Liver (tissue), 8 donors: ENCODE measurements at regions not wholly inside any gene's neighbourhood (a gene's known extent, or its start where the extent isn't known, plus 50 kb on each side); places are given as distances from the start of the nearest gene placed in this dataset.

Experiments used
- DNase-seq: peaks from one replicate; pipeline ENCODE4 v3.0.0-alpha.2; 2017; ENCODE audit warnings: low spot score
- H3K27ac ChIP-seq, 2 donors: one replicate each; pipeline ENCODE4 v1.7.0; 2013; ENCODE audit warnings: inconsistent platforms in 2 of 2, low read length in 2 of 2, control low read depth in 1 of 2, low read depth in 1 of 2, mild to moderate bottlenecking in 1 of 2
- H3K27me3 ChIP-seq, 4 donors: one replicate each; pipeline versions ENCODE4 v1.6.1 to v1.7.0; 2013; ENCODE audit warnings: low read length in 3 of 4, inconsistent platforms in 1 of 4, mild to moderate bottlenecking in 1 of 4, moderate library complexity in 1 of 4; ENCODE audit not compliant: control insufficient read depth in 4 of 4, insufficient read depth in 4 of 4
- H3K36me3 ChIP-seq, 4 donors: one replicate each; pipeline versions ENCODE4 v1.6.1 to v1.7.0; 2013; ENCODE audit warnings: low read length in 3 of 4, mild to moderate bottlenecking in 3 of 4, low read depth in 1 of 4, moderate library complexity in 1 of 4; ENCODE audit not compliant: control insufficient read depth in 4 of 4, insufficient read depth in 3 of 4
- H3K4me1 ChIP-seq, 4 donors: one replicate each; pipeline versions ENCODE4 v1.6.1 to v1.7.0; 2013; ENCODE audit warnings: low read length in 3 of 4, mild to moderate bottlenecking in 3 of 4, moderate library complexity in 1 of 4; ENCODE audit not compliant: control insufficient read depth in 4 of 4, insufficient read depth in 4 of 4
- H3K4me3 ChIP-seq, 3 donors: one replicate each; pipeline versions ENCODE4 v1.6.1 to v1.7.0; 2013; ENCODE audit warnings: low read length in 3 of 3, control low read depth in 1 of 3, low read depth in 1 of 3, mild to moderate bottlenecking in 1 of 3
- H3K9ac ChIP-seq, 2 donors: one replicate each; pipeline ENCODE4 v1.7.0; 2013; ENCODE audit warnings: low read length in 2 of 2, mild to moderate bottlenecking in 2 of 2, moderate library complexity in 2 of 2, control low read depth in 1 of 2, low read depth in 1 of 2
- H3K9me3 ChIP-seq, 4 donors: one replicate each; pipeline versions ENCODE4 v1.6.1 to v1.7.0; 2013; ENCODE audit warnings: low read length in 3 of 4; ENCODE audit not compliant: control insufficient read depth in 4 of 4
- EGR1 ChIP-seq, 2 donors: IDR thresholded peaks; 2 replicates each; pipeline ENCODE4 v1.6.1; 2016 to 2018; ENCODE audit warnings: antibody characterized with exemption in 2 of 2, low read depth in 2 of 2
- FOXA1 ChIP-seq: IDR thresholded peaks from 2 replicates; pipeline ENCODE4 v1.6.1; 2016; ENCODE audit warnings: antibody characterized with exemption
- FOXA2 ChIP-seq: IDR thresholded peaks from 2 replicates; pipeline ENCODE4 v1.6.1; 2016; ENCODE audit warnings: antibody characterized with exemption
- GABPA ChIP-seq, 2 donors: IDR thresholded peaks in 1 of 2; conservative IDR thresholded peaks in 1 of 2; 2 replicates each; pipeline ENCODE4 v1.6.1; 2016; ENCODE audit warnings: antibody characterized with exemption in 2 of 2, mild to moderate bottlenecking in 1 of 2, moderate library complexity in 1 of 2
- HNF4A ChIP-seq, 2 donors: conservative IDR thresholded peaks; 2 replicates each; pipeline ENCODE4 v1.6.1; 2016; ENCODE audit warnings: antibody characterized with exemption in 2 of 2, mild to moderate bottlenecking in 2 of 2
- HNF4G ChIP-seq: IDR thresholded peaks from 2 replicates; pipeline ENCODE4 v1.6.1; 2016; ENCODE audit warnings: antibody characterized with exemption
- JUND ChIP-seq, 2 donors: IDR thresholded peaks; 2 replicates each; pipeline ENCODE4 v1.6.1; 2016; ENCODE audit warnings: antibody characterized with exemption in 2 of 2
- NR2F2 ChIP-seq: IDR thresholded peaks from 2 replicates; pipeline ENCODE4 v1.6.1; 2016; ENCODE audit warnings: antibody characterized with exemption
- RAD21 ChIP-seq, 2 donors: IDR thresholded peaks; 2 replicates each; pipeline ENCODE4 v1.6.1; 2016; ENCODE audit warnings: antibody characterized with exemption in 2 of 2, mild to moderate bottlenecking in 2 of 2
- RXRA ChIP-seq, 2 donors: IDR thresholded peaks; 2 replicates each; pipeline ENCODE4 v1.6.1; 2017 to 2018; ENCODE audit warnings: antibody characterized with exemption in 2 of 2, mild to moderate bottlenecking in 1 of 2
- SP1 ChIP-seq: IDR thresholded peaks from 2 replicates; pipeline ENCODE4 v1.6.1; 2018; ENCODE audit warnings: antibody characterized with exemption, mild to moderate bottlenecking
- TAF1 ChIP-seq: conservative IDR thresholded peaks from 2 replicates; pipeline ENCODE4 v1.6.1; 2016; ENCODE audit warnings: antibody characterized with exemption, mild to moderate bottlenecking
- YY1 ChIP-seq: IDR thresholded peaks from 2 replicates; pipeline ENCODE4 v1.6.1; 2016; ENCODE audit warnings: antibody characterized with exemption, mild to moderate bottlenecking
- WGBS: extraction: QIAGEN DNeasy Blood & Tissue Kit; methylation state at CpG from one replicate; pipeline ENCODE4 v1.1.7; 2013; 5-methylcytosine and 5-hydroxymethylcytosine counted together
- TF ChIP-seq, protein P1 (sequence below): fragments of 150-350 bp; IDR thresholded peaks from 2 replicates; pipeline ENCODE4 v1.5.1; 2017; ENCODE audit warnings: improper control_type of control experiment, low read depth, low read length; ENCODE audit not compliant: missing input control
- TF ChIP-seq, protein P2 (sequence below): IDR thresholded peaks from 2 replicates; pipeline ENCODE4 v1.6.1; 2016; ENCODE audit warnings: antibody characterized with exemption, mild to moderate bottlenecking
- TF ChIP-seq, protein P3 (sequence below): IDR thresholded peaks from 2 replicates; pipeline ENCODE4 v1.6.1; 2016; ENCODE audit warnings: antibody characterized with exemption
- TF ChIP-seq, protein P4 (sequence below): IDR thresholded peaks from 2 replicates; pipeline ENCODE4 v1.6.1; 2016; ENCODE audit warnings: antibody characterized with exemption
- TF ChIP-seq, protein P5 (sequence below): IDR thresholded peaks from 2 replicates; pipeline ENCODE4 v1.6.1; 2016; ENCODE audit warnings: antibody characterized with exemption
- donor health status: healthy.
- donor health status: healthy.
- donor health status: healthy.
- donor health status: healthy.
- donor health status: healthy.

DNA sequence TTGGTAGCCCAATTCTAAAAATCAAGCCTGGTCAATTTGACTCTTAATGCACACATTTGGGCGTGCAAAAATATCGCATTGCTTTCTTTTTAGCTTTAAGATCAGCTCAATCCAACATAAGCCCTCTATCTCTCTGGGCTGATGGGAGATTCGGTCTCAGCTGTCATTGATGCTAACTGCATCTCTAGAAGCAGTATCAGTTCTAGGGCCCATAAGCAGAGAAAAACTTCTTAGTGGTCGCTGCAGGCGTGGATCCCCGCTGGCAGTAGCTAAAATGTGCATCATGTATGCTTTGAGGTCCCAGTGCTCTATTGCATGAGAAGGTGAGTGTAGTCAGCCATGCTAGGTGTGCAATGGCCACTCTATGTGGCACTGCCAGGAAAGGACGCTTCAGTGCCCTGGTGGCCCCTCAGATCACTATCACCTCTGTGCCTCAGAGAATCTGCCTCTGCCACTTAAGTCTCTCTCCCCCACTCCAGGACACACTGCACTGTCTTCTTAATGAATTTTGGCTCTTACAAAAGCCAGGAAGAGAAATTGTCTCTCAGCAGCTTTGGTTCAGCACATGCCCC is 79.7 kb upstream of the GADD45A start (continued):
- TF ChIP-seq, protein P1, sequence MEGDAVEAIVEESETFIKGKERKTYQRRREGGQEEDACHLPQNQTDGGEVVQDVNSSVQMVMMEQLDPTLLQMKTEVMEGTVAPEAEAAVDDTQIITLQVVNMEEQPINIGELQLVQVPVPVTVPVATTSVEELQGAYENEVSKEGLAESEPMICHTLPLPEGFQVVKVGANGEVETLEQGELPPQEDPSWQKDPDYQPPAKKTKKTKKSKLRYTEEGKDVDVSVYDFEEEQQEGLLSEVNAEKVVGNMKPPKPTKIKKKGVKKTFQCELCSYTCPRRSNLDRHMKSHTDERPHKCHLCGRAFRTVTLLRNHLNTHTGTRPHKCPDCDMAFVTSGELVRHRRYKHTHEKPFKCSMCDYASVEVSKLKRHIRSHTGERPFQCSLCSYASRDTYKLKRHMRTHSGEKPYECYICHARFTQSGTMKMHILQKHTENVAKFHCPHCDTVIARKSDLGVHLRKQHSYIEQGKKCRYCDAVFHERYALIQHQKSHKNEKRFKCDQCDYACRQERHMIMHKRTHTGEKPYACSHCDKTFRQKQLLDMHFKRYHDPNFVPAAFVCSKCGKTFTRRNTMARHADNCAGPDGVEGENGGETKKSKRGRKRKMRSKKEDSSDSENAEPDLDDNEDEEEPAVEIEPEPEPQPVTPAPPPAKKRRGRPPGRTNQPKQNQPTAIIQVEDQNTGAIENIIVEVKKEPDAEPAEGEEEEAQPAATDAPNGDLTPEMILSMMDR, result no peak
- TF ChIP-seq HNF4G (no peak), SP1 (no peak)

DNA sequence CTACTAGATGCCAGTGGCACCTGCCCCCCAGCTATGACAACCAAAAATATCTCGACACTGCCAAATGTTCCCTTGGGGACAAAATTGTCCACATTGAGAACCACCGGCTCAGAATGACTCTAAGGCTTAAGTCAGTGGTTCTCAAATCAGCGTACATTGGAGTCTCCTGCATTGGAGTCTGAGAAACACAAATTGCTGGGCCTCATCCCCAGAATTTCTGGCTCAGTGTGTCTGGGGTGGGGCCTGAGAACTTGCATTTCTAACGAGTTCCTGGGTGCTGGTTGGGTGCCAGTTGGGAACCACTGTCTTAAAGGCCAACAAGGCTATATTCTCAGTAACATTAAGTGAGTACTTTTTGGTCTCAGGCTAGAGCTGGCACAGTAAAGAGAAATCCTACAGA is 77.7 kb upstream of the GADD45A start:
- Histone ChIP-seq H3K27ac (no peak overlapping the region), H3K4me1 (no peaks in the 10 kb centered on the region), H3K9ac (no peak overlapping the region), H3K9me3 (no peaks in the 10 kb centered on the region), H3K27me3 (no peaks in the 10 kb centered on the region), H3K36me3 (no peaks in the 10 kb centered on the region), H3K4me3 (no peak overlapping the region)
- TF ChIP-seq NR2F2 (no peak), TAF1 (no peak), HNF4G (no peak), FOXA2 (no peak), SP1 (no peak), RAD21 (IDR thresholded peaks at IDR 0.05) (no peak), JUND (IDR thresholded peaks at IDR 0.05) (no peak), HNF4A (conservative IDR thresholded peaks at IDR 0.05) (no peak), FOXA1 (no peak)
- TF ChIP-seq, protein P2, sequence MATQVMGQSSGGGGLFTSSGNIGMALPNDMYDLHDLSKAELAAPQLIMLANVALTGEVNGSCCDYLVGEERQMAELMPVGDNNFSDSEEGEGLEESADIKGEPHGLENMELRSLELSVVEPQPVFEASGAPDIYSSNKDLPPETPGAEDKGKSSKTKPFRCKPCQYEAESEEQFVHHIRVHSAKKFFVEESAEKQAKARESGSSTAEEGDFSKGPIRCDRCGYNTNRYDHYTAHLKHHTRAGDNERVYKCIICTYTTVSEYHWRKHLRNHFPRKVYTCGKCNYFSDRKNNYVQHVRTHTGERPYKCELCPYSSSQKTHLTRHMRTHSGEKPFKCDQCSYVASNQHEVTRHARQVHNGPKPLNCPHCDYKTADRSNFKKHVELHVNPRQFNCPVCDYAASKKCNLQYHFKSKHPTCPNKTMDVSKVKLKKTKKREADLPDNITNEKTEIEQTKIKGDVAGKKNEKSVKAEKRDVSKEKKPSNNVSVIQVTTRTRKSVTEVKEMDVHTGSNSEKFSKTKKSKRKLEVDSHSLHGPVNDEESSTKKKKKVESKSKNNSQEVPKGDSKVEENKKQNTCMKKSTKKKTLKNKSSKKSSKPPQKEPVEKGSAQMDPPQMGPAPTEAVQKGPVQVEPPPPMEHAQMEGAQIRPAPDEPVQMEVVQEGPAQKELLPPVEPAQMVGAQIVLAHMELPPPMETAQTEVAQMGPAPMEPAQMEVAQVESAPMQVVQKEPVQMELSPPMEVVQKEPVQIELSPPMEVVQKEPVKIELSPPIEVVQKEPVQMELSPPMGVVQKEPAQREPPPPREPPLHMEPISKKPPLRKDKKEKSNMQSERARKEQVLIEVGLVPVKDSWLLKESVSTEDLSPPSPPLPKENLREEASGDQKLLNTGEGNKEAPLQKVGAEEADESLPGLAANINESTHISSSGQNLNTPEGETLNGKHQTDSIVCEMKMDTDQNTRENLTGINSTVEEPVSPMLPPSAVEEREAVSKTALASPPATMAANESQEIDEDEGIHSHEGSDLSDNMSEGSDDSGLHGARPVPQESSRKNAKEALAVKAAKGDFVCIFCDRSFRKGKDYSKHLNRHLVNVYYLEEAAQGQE, result no peak
- TF ChIP-seq, protein P3, sequence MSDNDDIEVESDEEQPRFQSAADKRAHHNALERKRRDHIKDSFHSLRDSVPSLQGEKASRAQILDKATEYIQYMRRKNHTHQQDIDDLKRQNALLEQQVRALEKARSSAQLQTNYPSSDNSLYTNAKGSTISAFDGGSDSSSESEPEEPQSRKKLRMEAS, result no peak
- TF ChIP-seq, protein P4, sequence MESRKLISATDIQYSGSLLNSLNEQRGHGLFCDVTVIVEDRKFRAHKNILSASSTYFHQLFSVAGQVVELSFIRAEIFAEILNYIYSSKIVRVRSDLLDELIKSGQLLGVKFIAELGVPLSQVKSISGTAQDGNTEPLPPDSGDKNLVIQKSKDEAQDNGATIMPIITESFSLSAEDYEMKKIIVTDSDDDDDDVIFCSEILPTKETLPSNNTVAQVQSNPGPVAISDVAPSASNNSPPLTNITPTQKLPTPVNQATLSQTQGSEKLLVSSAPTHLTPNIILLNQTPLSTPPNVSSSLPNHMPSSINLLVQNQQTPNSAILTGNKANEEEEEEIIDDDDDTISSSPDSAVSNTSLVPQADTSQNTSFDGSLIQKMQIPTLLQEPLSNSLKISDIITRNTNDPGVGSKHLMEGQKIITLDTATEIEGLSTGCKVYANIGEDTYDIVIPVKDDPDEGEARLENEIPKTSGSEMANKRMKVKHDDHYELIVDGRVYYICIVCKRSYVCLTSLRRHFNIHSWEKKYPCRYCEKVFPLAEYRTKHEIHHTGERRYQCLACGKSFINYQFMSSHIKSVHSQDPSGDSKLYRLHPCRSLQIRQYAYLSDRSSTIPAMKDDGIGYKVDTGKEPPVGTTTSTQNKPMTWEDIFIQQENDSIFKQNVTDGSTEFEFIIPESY, result no peak
- TF ChIP-seq, protein P5, sequence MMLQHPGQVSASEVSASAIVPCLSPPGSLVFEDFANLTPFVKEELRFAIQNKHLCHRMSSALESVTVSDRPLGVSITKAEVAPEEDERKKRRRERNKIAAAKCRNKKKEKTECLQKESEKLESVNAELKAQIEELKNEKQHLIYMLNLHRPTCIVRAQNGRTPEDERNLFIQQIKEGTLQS, result no peak
- 85% methylated on average over 4 of the region's 4 CpGs for WGBS
- DNase-seq, result no peak

DNA sequence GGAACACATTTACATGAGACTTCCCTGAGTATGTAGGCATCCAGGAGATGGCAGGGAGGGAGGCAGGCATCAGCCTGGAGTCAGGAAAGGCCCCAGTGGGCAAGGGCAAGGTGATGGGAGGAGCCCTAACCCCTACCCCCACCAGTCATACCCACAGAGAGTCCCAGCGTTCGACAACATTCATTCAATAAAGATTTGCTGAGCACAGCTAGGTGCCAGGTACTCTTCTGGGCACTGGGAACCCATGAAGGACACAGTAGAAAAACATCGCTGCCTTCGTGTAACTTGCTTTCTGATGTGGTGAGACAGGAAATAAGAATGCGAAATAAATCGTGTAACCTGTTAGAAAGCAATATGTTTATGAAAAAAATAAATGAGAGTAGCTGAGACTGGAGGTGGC is 77.3 kb upstream of the GADD45A start:
- Histone ChIP-seq H3K9me3 (no peaks in the 10 kb centered on the region), H3K9ac (no peak overlapping the region), H3K27me3 (no peaks in the 10 kb centered on the region), H3K36me3 (no peaks in the 10 kb centered on the region), H3K27ac (no peak overlapping the region), H3K4me1 (no peaks in the 10 kb centered on the region), H3K4me3 (no peak overlapping the region)
- no peak for DNase-seq
- WGBS, result 95% methylated on average over 6 of the region's 6 CpGs
- TF ChIP-seq GABPA (IDR thresholded peaks at IDR 0.05 in 1 of 2, conservative IDR thresholded peaks at IDR 0.05 in 1 of 2), result no peak
- TF ChIP-seq RXRA (IDR thresholded peaks at IDR 0.05), result no peak
- TF ChIP-seq, protein P3, result no peak
- no peak for TF ChIP-seq SP1
- no peak for TF ChIP-seq FOXA2
- no peak for TF ChIP-seq EGR1 (IDR thresholded peaks at IDR 0.05; ENCODE audit: low read depth in 2 of 2)
- TF ChIP-seq JUND (IDR thresholded peaks at IDR 0.05), result no peak
- TF ChIP-seq, protein P1, result no peak
- no peak for TF ChIP-seq RAD21 (IDR thresholded peaks at IDR 0.05)
- TF ChIP-seq YY1, result no peak
- TF ChIP-seq, protein P4, result no peak
- no peak for TF ChIP-seq TAF1
